ENCODE measurements at regions not wholly inside any gene's neighbourhood (a gene's known extent, or its start where the extent isn't known, plus 50 kb on each side); places are given as distances from the start of the nearest gene placed in this dataset.
"Not testable (repeated sequence)": the region's sequence is repeated elsewhere in the genome, so short reads cannot be mapped to it uniquely, and the experiment has no call there.

- H3K23me2 ChIP-seq (ENCODE audit: insufficient read length, low read depth, low read length, poor library complexity, severe bottlenecking); H4K5ac ChIP-seq (ENCODE audit: insufficient read length, low read depth, low read length); H4K91ac ChIP-seq (ENCODE audit: insufficient read length, low read depth, low read length); H3T11ph ChIP-seq (ENCODE audit: low read length); H3K79me2 ChIP-seq (ENCODE audit: insufficient read depth, low read length); H4K8ac ChIP-seq (replicated peaks; ENCODE audit: insufficient read length, low read depth, low read length); H3K79me1 ChIP-seq (ENCODE audit: insufficient read depth, low read depth, low read length, poor library complexity, severe bottlenecking); H3K14ac ChIP-seq (ENCODE audit: insufficient read depth, low read length); H2BK15ac ChIP-seq (ENCODE audit: low read depth, low read length); H3K27me3 ChIP-seq (ENCODE audit: insufficient read depth, low read length); H4K20me1 ChIP-seq (ENCODE audit: control insufficient read depth, insufficient read depth, insufficient read length); H2BK120ac ChIP-seq (ENCODE audit: low read depth, low read length, poor library complexity, severe bottlenecking); H3K4me2 ChIP-seq (ENCODE audit: insufficient read depth, insufficient read length, low read length); H2AK5ac ChIP-seq (ENCODE audit: insufficient read length, low read length); H2BK20ac ChIP-seq (ENCODE audit: low read depth, low read length, poor library complexity, severe bottlenecking); H3K9me3 ChIP-seq (ENCODE audit: control insufficient read depth, low read depth, low read length); DNase-seq; H3K9ac ChIP-seq (ENCODE audit: extremely low read depth, insufficient read length, low read length); H3K23ac ChIP-seq (ENCODE audit: insufficient read length, low read depth, low read length); H3K27me3 Mint-ChIP-seq (ENCODE audit: low read depth); H3K27ac ChIP-seq (ENCODE audit: insufficient read length, low read depth, low read length); H2BK5ac ChIP-seq (ENCODE audit: insufficient read length, low read length); H3K4me1 ChIP-seq (ENCODE audit: insufficient read depth, low read length); H3K18ac ChIP-seq (ENCODE audit: insufficient read length, low read depth, low read length); H3K4ac ChIP-seq (ENCODE audit: low read depth, low read length); H3K56ac ChIP-seq (ENCODE audit: insufficient read length, low read depth, low read length); H2AFZ ChIP-seq (ENCODE audit: low read length); H2BK12ac ChIP-seq (ENCODE audit: insufficient read length, low read depth, low read length): not testable (repeated sequence)
- no CpG with 5 or more reads among the region's 2 CpGs for WGBS (ENCODE audit: extremely low coverage, insufficient read length, low lambda C conversion rate)
- peak overlapping the region; percentile 7 to 94 (median 26); a peak in 3 of 7 replicates for H3K27ac Mint-ChIP-seq
- H3K9me3 Mint-ChIP-seq = peaks cover 16 to 19% of the 10 kb centered on the region in 2 experiments
- peaks cover 9 to 21% (median 11%) of the 10 kb centered on the region in 3 experiments; a peak in 6 of 7 replicates for H3K36me3 Mint-ChIP-seq (ENCODE audit: insufficient read depth in 1 of 3, low read depth in 3 of 3)
- peak overlapping the region; percentile 62 to 66; a peak in 4 of 5 replicates for H3K4me3 Mint-ChIP-seq
- H3K4me1 Mint-ChIP-seq = peaks cover 9 to 13% of the 10 kb centered on the region in 2 experiments
Observed at GRCh38 chr5:130897181-130897536, 267.9 kb downstream of the HINT1 start.
